Transverse colon (tissue), 4 donors: ENCODE measurements at regions not wholly inside any gene's neighbourhood (a gene's known extent, or its start where the extent isn't known, plus 50 kb on each side); places are given as distances from the start of the nearest gene placed in this dataset.

Experiments
- DNase-seq: peaks from one replicate; pipeline ENCODE4 v3.0.0-alpha.2; 2019
- H3K27ac ChIP-seq, 4 donors: fragments of 200-600 bp; sonication (generic); 2 replicates each; pipeline ENCODE4 v1.5.1; 2016 to 2018; ENCODE audit warnings: inconsistent platforms in 4 of 4
- H3K27me3 ChIP-seq: fragments of 200-600 bp; sonication (generic); 2 replicates; pipeline ENCODE4 v1.5.1; 2017; ENCODE audit warnings: inconsistent platforms
- H3K36me3 ChIP-seq, 4 donors: fragments of 200-600 bp; sonication (generic); 2 replicates each; pipeline ENCODE4 v1.5.1; 2017 to 2019; ENCODE audit warnings: inconsistent platforms in 4 of 4
- H3K4me1 ChIP-seq, 4 donors: fragments of 200-600 bp; sonication (generic); 2 replicates each; pipeline ENCODE4 v1.5.1; 2017 to 2020; ENCODE audit warnings: inconsistent platforms in 4 of 4
- H3K4me3 ChIP-seq, 4 donors: fragments of 200-600 bp; sonication (generic); 1 replicate in 1 of 4; 2 replicates in 3 of 4; pipeline versions ENCODE4 v1.5.1 to v1.6.1; 2017 to 2019; ENCODE audit warnings: inconsistent platforms in 4 of 4
- H3K9me3 ChIP-seq, 2 donors: fragments of 200-600 bp; sonication (generic); 2 replicates each; pipeline ENCODE4 v1.5.1; 2017 to 2019; ENCODE audit warnings: inconsistent platforms in 2 of 2
- CTCF ChIP-seq, 5 experiments: fragments of 200-600 bp in 3 of 5; fragments of 450-650 bp in 2 of 5; sonication (generic) in 3 of 5; IDR thresholded peaks; 1 replicate in 2 of 5; 2 replicates in 3 of 5; pipeline ENCODE4 v1.5.1; 2016 to 2017; ENCODE audit warnings: antibody characterized with exemption in 5 of 5, inconsistent platforms in 3 of 5, mild to moderate bottlenecking in 2 of 5, moderate library complexity in 1 of 5
- EP300 ChIP-seq: sonication (generic); formaldehyde crosslinking; IDR thresholded peaks from one replicate; pipeline ENCODE4 v1.6.1; 2017; ENCODE audit warnings: antibody characterized with exemption, low read depth
- POLR2A ChIP-seq: fragments of 450-650 bp; IDR thresholded peaks from one replicate; pipeline ENCODE4 v1.6.1; 2016; ENCODE audit warnings: antibody characterized with exemption, mild to moderate bottlenecking, moderate library complexity
- POLR2AphosphoS5 ChIP-seq, 3 donors: sonication (generic); formaldehyde crosslinking; IDR thresholded peaks; one replicate each; pipeline ENCODE4 v1.6.1; 2016; ENCODE audit warnings: antibody characterized with exemption in 3 of 3
- WGBS, 2 donors: methylation state at CpG; one replicate each; pipeline ENCODE4 v1.1.5; 2018; ENCODE audit warnings: low coverage in 1 of 2; 5-methylcytosine and 5-hydroxymethylcytosine counted together
- in situ Hi-C, 4 donors: fragments of 200-750 bp; cut with MboI; loops; one replicate each; pipeline versions ENCODE4 v1.15.0 to v1.15.1; 2017; ENCODE audit warnings: low sequenced_read_pairs in 3 of 4, low pct_ligation_motif_present in 1 of 4, low pct_unique_long_range_greater_than_20kb in 1 of 4
- intact Hi-C: fragments of 100-400 bp; cut with DNase I; formaldehyde crosslinking; loops from one replicate; pipeline ENCODE4 v1.15.1; 2023; ENCODE audit warnings: low total_unique reads

DNA sequence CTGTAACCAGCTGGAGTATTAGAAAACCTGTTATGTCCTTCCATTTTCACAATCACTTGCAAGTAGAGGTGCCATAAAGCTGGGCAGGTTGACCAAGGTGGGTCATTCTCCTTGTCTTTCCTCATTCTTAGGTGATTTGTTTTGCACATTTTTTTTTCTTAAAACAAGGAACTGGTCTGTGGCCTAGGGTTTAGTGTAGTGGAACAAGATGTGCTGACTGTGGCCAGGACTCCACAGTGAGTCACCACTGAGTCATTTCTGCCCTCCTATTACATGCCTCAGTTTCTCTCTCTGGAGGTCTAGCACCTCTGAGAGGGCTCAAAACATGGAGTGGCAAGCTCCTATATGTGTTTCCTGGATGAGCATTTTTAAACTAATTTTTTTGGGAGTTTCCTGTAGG is 355.9 kb downstream of the GPM6A start:
- H3K9me3 ChIP-seq: no peaks in the 10 kb centered on the region
- no peaks in the 10 kb centered on the region for H3K4me1 ChIP-seq
- intact Hi-C loops (no loop called here), in situ Hi-C loops (no loop called here)
- DNase-seq: no peak
- no peaks in the 10 kb centered on the region for H3K27me3 ChIP-seq
- H3K36me3 ChIP-seq: no peaks in the 10 kb centered on the region
- H3K4me3 ChIP-seq: no peak overlapping the region
- TF ChIP-seq POLR2A: no peak
- no peak for TF ChIP-seq CTCF (IDR thresholded peaks at IDR 0.05)
- no peak overlapping the region for H3K27ac ChIP-seq

- intact Hi-C loops (no loop called here), in situ Hi-C loops (no loop called here)
- 19 to 31% methylated on average over 2 of the region's 2 CpGs for WGBS, 2 donors
- Histone ChIP-seq H3K9me3 (no peaks in the 10 kb centered on the region), H3K27ac (no peak overlapping the region), H3K4me3 (no peak overlapping the region), H3K4me1 (no peaks in the 10 kb centered on the region), H3K27me3 (no peaks in the 10 kb centered on the region), H3K36me3 (no peaks in the 10 kb centered on the region)
- DNase-seq: no peak
- no peak for TF ChIP-seq CTCF (IDR thresholded peaks at IDR 0.05)
These were observed 354.1 kb downstream of the GPM6A start for GRCh38 chr4:175457956-175458355.

GRCh38 chr4:175459571-175459970 is 352.5 kb downstream of the GPM6A start:
- no peak overlapping the region for H3K27ac ChIP-seq
- in situ Hi-C loops: no loop called here
- no peak overlapping the region for H3K4me3 ChIP-seq
- no peaks in the 10 kb centered on the region for H3K36me3 ChIP-seq
- no peaks in the 10 kb centered on the region for H3K4me1 ChIP-seq
- no peak for DNase-seq
- no peaks in the 10 kb centered on the region for H3K9me3 ChIP-seq
- intact Hi-C loops: no loop called here
- no peak for TF ChIP-seq EP300
- TF ChIP-seq POLR2A: no peak
- TF ChIP-seq POLR2AphosphoS5 (IDR thresholded peaks at IDR 0.05): no peak
- no peak for TF ChIP-seq CTCF (IDR thresholded peaks at IDR 0.05)
- no peaks in the 10 kb centered on the region for H3K27me3 ChIP-seq

DNA sequence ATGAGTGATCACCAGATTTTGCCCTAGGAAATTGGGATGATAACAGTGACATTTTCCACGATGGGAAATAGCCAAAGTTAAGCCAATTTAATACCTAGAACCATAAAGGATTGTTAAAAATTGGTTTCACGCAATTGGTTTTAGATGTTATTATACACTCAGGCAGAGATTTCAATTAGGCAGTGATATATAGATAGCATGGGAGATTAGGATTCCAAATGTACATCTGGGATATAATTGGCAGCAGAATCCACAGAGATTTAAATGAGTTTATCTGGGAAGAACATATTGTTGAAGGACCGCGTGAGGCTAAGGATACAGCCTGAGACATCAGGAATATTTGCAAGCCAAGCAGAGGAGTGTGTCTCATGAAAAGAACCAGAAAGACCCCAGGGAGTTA is 351.6 kb downstream of the GPM6A start:
- WGBS, 2 donors: 78 to 84% methylated on average over 4 of the region's 4 CpGs
- TF ChIP-seq POLR2AphosphoS5 (IDR thresholded peaks at IDR 0.05) (no peak), CTCF (IDR thresholded peaks at IDR 0.05) (no peak), POLR2A (no peak), EP300 (no peak)
- H3K4me1 ChIP-seq: no peaks in the 10 kb centered on the region
- no peak overlapping the region for H3K27ac ChIP-seq
- in situ Hi-C loops (no loop called here), intact Hi-C loops (no loop called here)
- H3K36me3 ChIP-seq: no peaks in the 10 kb centered on the region
- no peak overlapping the region for H3K4me3 ChIP-seq
- H3K27me3 ChIP-seq: no peaks in the 10 kb centered on the region
- H3K9me3 ChIP-seq: no peaks in the 10 kb centered on the region
- DNase-seq: no peak
